HT1080 (cell line): ENCODE measurements at regions not wholly inside any gene's neighbourhood (a gene's known extent, or its start where the extent isn't known, plus 50 kb on each side); places are given as distances from the start of the nearest gene placed in this dataset.

Experiments used
- DNase-seq: peaks from one replicate; pipeline ENCODE4 v3.0.0-alpha.2; 2015; ENCODE audit warnings: low read depth

DNA sequence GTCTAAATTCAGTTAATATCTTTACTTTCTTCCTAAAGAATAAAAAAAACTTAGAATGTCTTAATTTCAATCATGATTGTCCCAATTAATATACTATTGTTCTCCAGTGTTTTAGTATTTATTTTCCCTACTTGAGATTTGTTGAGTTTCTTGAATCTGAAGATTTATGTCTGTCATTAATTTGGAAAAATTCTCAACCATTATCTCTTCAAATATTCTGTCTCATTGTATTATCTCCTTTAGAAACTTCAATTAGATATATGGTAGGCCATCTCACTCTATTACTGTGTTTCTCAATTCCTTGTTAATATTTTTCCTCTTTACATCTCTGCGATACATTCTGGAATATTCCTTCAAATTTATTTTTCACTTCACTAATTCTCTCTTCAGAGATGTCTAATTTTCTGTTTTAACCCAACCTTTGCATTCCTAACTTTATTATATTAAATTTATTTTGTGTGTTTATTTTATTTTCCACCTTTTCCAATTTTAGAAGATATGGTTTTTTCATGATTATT is 268.6 kb downstream of the QKI start:
- DNase-seq = no peak

DNA sequence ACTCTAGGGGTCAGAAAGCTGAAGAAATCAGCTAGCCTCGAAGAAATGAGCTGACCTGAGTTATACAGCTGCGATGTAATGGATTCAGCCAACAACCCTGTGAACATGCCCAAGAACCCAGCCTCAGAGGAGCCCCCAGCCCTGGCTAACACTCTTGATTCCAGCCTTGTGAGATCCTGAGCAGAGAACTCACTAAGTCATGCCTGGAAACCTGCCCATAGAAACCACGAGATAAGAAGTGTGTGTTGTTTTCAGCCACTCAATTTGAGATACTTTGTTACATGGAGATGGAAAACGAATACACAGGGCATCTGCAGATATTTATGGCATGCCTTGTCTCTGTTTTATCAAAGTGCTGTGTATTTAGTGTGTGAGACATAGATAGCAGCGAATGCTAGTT is 265.2 kb downstream of the QKI start:
- no peak for DNase-seq

DNA sequence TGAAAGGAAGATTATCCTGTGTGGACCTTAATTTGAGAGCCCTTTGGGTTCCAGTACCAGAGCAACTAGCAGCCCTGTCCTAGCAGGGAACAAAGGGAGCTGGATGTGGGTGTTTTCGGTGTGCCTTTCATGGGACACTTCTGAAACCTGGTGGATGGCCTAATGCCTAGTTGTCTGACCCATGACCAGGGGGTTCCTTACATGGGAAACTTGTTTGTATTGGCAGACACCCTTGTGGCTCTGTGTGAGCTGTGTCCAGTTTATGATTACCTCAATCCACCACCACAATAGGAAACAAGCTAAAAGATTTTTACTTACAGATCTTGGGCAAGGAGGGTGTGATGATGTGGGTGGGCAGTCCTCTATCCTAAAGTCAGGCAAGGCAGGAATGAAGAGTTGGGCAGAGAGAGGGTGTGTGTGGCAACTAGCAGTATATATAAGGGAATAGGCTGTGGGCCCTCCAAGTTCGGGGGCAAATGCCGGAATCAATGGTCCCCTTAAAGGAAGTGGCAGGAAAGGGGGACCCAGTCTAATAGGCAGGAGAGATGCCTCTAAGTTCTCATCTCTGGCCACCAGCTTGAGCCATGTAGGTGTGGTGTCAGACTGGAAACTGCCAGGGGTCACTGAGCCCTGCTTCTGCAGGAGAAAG is 264.6 kb downstream of the QKI start:
- no peak for DNase-seq

DNA sequence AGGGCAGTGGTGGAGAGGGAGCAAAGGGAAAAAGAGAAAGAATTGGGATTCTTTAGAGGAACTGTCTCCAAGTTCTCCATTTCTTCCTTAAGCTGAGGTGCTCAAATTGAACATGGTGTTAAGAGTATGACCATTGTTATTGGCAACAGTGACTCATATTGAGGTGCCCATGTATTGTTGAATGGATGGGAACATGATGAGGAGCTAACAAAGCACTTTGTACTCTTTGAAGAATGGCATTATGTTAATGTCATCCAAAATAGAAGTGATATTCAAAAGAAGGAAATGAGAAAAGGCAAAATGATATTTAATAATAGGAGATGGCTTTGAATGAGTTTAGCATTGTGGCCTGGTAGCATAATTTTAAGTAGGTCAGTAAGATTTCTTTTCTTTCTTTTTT is 261.1 kb downstream of the QKI start:
- DNase-seq = no peak

DNA sequence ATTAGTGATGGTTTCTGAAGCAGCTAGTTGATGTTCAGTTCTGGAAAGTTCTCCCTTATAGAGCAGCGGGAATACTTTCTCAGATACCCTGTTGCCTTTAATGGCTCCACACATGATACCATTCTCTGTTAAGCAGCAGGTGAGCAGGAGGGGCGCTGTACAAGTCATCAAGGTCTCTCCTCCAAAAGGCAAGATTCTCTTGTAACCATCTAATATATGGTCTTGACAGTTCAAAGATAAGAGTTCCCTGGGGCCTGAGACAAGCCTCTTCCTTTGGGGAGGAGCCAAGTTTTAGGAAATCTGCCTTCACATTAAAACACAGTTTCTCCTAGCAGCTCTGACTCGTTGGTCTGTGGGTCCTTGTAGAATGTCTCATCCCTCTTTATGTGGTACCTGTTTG is 258.2 kb downstream of the QKI start:
- no peak for DNase-seq

DNA sequence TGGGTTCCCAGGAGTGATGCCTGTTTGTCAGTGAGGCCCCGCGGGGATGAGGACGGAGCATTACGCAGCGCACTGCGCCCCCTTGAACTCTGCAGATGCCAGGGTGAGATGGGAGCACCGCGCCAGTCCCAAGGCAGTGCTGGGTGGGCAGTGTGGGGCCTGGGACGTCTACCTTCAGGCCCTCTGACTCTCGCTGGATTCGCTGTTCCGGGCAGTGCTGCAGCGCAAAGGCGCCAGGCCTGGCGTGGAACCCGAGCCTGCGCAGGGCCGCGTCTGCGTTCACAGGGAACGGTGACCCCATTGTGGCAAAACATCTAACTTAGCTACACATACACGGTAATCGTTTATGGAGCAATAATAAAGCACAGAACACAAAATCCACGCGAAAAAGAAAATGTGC is 257.3 kb downstream of the QKI start:
- no peak for DNase-seq

DNA sequence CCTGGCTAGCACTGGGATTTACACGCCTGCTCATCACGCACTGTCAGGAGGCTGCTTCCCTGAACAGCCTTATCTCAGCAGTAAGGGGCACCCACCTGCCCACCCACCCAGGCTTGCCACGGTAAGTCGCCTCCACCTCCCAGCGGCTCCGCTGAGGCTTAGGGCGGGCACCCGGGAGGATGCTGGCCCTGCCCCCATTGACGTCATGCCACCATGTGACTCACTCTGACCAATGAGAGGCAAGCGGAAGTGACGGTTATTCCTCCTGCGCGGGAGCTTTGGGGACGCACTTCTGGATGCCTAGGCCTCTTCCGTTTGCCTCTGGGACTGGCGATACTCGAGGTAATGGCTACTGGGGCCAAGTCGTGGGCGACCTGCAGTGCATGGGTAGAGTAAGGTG is 256.8 kb downstream of the QKI start:
- DNase-seq = no peak

DNA sequence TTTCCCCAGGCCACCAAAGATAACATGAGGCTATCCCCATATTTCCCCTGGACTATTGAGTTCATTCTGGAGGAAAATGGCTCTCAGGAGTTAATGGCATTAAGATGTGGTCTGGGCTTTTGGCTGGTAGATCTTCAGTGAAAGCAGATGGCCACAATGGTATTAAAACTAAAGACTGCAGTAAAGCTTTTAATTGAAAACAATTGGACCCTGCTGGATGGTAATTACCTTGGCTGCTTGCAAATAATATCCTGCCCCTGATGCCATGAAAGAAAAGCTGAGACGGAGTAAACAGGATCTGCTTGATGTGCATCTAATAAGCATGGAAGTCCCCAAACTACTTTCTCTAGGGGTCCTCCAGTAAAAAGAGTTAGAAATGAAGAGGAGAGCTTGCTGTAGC is 255.8 kb downstream of the QKI start:
- DNase-seq = no peak

DNA sequence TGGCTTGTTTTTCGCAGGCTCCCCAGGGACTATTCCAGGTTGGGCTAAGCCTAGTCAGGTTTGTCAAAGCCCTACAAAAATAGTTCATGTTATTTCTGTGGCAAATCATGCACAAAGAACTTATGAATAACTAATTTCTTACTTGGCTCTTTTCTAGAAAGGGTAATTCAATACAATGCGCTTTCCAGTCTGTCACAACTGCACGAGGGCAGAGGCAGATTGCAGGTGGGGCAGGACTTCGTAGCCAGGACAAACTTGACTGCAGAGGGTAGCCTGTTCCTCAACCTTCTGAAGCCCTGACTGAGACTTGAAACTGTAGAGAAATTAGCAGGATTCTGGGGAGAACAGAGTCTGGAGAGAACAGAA is 253.5 kb downstream of the QKI start:
- DNase-seq = no peak

DNA sequence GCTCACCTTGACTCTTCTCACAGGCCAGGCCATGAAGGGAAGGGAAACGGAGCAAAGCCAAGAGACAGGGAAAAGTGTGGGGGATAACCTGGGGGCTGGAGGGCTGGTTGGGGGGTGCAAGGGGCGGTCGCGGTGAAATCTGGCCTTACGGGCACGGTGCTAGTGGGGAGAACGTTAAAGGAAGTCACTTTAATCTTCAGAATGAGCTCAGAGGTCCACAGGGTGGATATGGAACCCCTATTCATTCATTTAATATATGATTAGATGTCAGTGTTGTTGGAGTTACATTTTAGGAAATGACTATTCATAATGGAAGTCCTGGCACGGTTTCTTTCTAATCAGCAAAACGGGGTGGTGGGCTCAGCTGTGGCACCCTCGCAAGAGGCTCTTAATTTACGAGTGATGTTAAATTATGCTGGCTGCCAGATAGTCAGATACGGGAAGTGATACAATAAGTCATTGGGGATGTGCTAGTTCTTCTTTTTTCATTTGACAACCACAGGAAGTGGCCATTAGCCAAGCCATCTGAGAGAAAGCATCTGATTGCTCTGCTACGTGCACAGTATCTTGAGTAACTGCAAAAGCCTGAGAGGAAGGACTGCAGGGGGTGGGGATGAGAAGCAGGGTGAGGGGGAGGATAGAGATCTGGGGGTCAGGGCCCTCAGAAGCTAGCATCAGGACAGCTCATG is 253.0 kb downstream of the QKI start:
- DNase-seq = peak; percentile 52

DNA sequence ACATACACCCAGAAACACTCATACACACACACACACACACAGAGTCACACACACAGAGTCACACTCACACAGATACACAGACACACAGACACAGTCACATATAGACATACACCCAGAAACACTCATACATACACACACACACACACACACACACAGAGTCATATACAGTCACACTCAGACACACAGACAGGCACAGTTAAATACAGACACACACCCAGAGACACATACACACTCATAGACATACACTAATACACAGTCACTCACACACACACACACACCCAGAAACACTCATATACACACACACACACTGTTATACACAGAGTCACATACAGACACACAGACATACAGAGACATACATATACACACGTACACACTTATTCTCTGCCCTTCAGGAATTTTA is 250.9 kb downstream of the QKI start:
- DNase-seq = no peak

DNA sequence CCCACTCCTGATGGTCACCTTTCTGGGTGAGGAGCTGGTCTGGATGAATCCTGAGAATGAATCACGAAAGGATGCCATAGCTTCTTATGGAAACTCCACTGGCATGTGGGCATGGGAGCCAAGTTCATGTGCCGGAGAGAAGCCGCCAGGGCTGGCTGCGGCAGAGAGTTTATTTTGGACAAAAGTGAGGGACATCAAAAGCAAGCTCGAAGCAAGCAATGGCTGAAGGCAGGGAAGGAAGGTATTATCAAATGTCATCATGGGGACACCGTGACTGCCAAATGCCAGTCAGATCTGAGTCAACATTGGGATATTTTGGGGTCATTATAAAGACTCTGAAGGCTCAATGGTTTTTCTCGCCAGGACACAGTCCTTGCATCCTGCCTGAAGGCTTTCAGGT is 249.1 kb downstream of the QKI start:
- DNase-seq = no peak

DNA sequence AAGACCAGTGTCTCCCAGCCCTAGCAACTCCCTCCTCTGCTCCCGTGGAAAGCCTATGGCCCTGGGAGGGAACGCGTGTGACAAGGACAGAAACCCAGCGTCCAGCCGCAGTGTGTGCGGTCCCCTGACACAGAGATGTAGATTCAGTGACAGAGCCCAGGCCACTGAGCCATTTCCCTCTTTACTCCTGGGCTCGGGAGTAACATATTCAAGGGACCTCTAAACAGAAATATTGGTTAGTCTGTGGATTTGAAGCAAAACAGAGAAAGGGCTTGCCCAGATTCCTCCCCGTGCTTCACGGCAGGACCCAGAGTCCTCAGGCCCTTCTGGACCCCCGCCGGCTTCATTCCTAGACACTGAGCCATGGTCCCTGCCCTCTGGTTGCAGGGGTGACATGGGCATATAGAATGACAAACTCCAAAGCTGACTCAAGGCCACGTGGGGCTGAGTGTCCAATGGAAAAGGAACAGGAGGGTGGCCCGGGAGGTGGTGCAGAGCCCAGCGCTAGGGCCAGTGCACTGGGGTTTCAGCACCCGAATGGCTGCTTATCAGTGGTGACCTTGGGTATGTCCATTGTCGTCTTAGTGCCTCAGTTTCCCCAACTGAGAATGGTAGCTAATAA is 248.2 kb downstream of the QKI start:
- no peak for DNase-seq

DNA sequence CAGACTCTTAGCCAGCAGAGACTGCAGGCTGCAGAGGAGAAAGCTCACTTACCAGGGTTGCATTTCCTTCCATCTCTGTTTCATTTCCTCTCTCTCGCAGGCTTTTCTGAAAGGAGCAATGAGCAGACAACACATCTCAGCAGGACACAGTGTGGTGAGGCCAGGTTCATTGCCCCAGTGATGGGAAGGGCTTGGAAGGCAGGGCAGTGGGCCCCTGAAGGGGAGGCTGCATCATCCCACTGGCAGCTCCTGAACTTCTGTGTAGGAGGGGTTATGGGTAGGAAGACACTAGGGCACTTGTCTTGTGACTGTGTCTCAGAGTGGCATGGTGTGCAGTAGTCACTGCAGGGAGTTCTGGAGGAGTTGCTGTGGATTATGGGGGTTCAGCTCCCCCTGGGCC is 246.8 kb downstream of the QKI start:
- peak; percentile 15 for DNase-seq

DNA sequence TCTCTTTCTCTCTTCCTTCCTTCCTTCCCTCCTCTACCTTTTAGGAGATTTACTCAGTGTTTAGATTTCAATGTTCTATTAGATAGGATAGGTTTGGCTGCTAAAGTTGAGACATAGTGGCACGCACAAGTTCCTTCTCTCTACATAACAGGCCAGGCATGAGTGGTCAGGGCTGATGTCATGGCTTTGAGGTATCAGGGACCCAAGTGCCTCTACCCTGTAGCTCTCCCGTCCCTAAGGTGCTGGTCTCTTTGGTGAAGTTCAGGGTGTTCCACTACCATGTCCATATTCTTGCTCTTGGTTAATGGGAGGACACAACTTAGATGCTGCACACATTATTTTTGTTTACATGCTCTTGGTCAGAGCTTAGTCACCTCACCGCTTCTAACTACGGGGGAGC is 245.3 kb downstream of the QKI start:
- no peak for DNase-seq

DNA sequence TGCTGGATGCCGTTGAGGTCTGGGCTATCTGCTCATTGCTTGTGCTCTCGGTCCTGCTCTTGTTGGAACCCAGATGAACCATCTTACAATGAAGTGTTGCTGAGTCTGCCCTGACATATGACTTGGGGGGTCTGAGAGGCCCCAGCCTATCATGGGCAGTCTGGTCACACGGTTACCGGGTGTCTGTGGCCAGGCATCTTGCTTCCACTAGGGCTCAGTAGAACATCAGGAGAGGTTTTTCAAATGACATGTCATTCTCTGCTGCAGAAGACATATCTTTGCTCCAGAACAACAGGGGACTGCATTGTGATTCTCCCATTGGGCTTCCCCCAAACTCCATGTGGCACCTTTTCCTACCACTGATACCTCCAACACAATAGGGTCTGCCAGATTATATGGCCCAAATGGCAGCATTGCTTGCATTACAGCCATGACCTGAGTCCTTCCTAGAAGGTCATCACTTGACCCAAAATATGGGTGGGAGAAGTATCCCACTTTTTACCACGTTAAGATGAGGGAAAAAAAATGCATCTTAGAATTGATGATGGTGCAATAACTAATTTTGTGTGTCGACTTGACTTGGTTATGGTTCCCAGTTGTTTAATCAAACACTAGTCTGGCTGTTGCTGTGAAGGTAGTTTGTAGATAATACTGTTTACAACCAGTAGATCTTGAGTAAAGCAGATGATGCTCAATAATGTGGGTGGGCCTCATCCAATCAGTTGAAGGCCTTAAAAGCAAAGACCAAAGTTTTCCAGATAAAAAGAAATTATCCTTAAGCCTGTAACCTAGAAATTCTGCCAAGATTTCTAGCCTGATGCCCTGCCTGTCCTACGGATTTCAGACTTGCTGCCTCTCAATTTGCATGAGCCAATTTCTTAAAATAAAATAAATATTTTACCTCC is 241.0 kb downstream of the QKI start:
- no peak for DNase-seq

DNA sequence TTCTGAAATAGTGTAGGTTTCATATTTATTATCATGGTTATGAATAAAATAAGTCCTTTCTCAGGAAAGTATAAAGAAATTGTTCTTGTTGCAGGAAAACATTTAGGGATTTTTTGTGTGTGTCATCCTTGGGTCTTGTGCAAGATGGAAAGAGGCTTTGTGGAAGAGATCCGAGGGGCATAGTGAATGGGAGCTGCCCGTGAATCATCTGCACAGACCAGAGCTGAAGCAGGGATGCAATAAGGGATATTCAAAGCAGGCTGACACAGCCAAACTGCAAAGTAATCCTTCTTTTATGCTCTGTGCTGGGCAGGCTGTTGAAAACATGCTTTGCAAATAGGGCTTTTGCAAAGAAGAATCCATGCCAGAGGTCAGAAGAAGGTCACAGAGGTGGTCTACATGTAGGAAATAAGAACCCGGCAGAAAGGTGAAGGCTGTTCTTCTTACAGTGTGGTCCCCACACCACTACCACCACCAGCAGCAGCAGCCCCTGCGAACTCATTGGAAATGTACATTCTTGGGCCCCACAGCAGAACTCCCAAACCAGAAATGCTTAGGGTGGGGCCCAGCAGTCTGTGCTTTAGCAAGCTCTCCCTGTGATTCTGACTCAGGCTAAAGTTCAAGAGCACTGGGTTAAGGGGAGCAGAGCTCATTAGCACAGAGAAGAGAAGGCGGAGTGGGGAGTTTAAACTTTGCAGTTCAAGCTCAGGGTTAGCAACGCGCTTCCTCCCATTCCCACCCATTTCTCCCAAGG is 237.6 kb downstream of the QKI start:
- DNase-seq = no peak

DNA sequence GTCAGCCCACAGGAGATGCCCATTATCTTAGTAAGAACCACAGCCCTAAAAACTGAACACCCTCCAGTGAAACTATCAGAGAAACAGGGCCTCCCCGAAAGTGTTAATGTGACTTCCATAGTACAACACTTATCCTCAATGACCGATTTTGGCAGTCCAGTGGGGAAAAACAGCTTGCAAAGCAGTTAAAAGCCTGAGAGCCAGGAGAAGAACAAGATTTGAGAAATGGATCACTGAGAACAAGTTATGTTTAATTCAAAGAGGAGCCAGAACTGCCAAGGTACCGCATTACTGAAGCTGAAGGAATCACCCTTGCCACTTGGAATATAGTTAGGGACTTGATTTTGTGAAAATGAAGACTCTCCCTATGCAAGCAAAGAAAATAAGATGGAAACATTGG is 236.9 kb downstream of the QKI start:
- DNase-seq = no peak

DNA sequence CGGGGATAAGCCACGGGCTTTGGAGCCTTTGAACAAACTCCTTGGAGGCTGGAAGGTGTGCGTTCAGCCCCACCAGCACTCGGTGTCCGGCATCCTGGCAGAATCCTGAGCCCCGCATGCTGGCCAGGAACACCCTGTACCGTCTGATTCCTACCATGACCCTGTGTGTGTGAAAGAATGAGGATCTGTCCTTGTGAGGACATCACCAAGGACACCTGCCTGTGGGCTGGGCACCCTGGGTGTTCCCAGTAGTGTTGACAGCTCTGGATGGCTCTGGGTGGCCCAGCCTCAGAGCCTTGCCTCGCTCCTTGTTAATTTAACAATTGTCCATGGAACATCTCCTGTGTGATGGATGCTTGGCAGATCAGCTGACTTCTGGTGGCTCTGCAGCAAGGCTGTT is 234.3 kb downstream of the QKI start:
- DNase-seq = no peak

DNA sequence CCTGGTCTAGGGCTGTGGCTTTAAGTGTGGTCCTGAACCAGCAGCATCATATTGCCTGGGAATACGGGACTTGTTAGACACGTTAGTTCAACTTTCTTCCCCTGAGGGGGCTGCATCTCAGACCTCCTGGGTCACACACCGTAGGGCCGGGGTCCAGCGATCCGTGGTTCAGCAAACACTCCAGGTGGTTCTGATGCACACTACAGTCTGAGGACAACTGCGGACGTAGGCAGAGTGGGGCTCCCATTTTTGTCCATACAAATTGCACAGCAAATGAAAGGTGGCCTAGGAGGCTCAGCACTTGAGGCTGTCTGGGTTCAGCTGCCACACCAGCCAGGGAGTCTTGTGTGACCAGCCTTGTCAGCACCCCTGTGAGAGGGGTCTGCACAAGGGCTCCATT is 233.1 kb downstream of the QKI start:
- DNase-seq = no peak

DNA sequence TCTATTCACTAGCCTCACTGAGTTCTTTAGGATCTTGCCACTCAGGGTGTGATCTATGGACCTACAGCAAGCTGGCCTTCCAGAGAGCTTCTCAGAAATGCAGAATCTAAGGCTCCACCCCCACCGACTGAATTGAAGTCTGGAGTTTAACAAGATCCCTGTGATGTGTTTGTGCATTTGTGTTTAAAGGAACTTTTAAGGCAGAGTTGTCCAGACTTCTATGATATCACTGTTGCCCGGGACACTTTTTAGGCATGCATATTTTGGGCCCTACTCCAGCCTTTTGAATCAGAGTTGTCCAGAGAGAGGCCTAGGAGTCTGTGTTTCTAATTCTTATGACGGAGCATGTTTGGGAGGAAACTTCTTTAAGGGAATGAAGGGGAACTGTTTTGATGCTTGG is 232.3 kb downstream of the QKI start:
- no peak for DNase-seq
